Choroid plexus epithelial cell (primary cell): ENCODE measurements at regions not wholly inside any gene's neighbourhood (a gene's known extent, or its start where the extent isn't known, plus 50 kb on each side); places are given as distances from the start of the nearest gene placed in this dataset.
A peak's percentile ranks its signal among the peaks of the same experiment; 100 is the strongest.

Source experiments
- DNase-seq: peaks from one replicate; pipeline ENCODE4 v3.0.0-alpha.2; 2010; ENCODE audit warnings: low read depth
- H3K4me3 ChIP-seq: 2 replicates; pipeline ENCODE4 v1.5.1; 2011; ENCODE audit warnings: low read depth, mild to moderate bottlenecking, control low read depth, low read length, moderate library complexity
- TF ChIP-seq, protein P1 (sequence below): conservative IDR thresholded peaks from 2 replicates; pipeline ENCODE4 v1.5.1; 2011; ENCODE audit warnings: low read depth, mild to moderate bottlenecking, control low read depth, inconsistent platforms, low read length, moderate library complexity

GRCh38 chr5:165139262-165139661, 1633.8 kb downstream of the MAT2B start:
- H3K4me3 ChIP-seq, result no peak overlapping the region
- no peak for DNase-seq
- TF ChIP-seq, protein P1, sequence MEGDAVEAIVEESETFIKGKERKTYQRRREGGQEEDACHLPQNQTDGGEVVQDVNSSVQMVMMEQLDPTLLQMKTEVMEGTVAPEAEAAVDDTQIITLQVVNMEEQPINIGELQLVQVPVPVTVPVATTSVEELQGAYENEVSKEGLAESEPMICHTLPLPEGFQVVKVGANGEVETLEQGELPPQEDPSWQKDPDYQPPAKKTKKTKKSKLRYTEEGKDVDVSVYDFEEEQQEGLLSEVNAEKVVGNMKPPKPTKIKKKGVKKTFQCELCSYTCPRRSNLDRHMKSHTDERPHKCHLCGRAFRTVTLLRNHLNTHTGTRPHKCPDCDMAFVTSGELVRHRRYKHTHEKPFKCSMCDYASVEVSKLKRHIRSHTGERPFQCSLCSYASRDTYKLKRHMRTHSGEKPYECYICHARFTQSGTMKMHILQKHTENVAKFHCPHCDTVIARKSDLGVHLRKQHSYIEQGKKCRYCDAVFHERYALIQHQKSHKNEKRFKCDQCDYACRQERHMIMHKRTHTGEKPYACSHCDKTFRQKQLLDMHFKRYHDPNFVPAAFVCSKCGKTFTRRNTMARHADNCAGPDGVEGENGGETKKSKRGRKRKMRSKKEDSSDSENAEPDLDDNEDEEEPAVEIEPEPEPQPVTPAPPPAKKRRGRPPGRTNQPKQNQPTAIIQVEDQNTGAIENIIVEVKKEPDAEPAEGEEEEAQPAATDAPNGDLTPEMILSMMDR, result no peak

GRCh38 chr5:165139721-165140120, 1634.3 kb downstream of the MAT2B start:
- TF ChIP-seq, protein P1, result no peak
- H3K4me3 ChIP-seq, result no peak overlapping the region
- DNase-seq, result no peak

DNA sequence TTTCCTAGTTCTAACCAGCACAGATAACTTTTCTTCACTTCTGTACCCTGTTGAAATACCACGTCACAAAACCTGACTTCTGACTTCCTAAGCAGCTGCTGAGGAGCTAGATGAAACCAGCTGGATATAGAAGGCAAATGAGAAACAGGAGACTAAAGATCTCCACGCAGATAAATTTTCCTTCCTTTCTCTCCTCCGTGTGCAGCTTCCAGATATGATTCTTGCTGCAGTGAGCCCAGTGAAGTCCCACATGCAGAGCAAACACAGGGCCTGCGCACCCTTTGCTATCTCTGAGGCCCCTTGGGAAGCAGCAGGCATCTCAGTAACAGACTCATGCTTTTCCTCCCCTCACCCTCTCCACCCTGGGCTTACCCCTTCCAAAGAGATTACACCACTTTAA, 1638.3 kb downstream of the MAT2B start:
- TF ChIP-seq, protein P1, result no peak
- peak; percentile 30 for DNase-seq
- H3K4me3 ChIP-seq, result no peak overlapping the region

DNA sequence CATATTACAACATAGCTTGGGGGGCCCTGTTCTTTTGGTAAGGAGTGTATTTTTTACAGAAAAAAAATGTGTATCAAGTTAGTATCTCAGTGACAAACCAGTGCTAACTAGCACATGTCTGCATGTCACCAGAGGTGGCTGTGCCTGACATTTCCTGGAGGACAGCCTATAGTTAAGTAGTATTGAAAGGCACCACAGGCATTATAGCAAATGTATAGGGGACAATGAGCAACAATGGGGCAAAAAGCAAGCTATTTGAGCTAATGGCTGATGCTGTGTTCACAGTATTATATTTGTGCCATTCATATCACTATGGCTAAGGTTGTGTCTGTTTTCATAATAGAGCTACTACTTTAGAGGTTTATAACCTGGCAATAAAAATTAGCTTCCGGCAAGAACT, 1644.0 kb downstream of the MAT2B start:
- TF ChIP-seq, protein P1, result no peak
- DNase-seq, result no peak

GRCh38 chr5:165152058-165152457, 1646.6 kb downstream of the MAT2B start:
- DNase-seq, result no peak
- TF ChIP-seq, protein P1, result no peak

More for the DNA sequence above, 1644.0 kb downstream of the MAT2B start:
- H3K4me3 ChIP-seq, result no peak overlapping the region

DNA sequence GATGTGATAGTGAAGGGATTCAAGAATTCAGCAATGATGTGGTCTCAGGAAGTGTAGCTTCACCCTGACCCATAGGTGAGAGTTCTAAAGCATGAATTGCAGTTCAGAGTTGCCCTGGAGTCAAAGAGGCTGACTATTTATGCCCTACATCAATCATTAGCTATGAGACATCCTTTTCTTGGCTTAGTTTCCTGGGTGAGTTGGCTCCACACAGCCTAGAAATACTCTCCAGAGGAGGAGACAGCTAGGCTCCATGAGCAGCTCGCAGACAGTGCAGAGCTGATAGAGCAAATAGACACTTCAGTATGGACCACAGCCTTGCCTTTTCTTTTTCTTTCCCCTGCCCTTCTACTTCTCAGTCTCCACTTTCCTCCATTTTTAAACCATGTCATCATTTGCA, 1651.8 kb downstream of the MAT2B start:
- TF ChIP-seq, protein P1, result no peak
- DNase-seq, result no peak
- no peak overlapping the region for H3K4me3 ChIP-seq

More at GRCh38 chr5:165152058-165152457, 1646.6 kb downstream of the MAT2B start:
- no peak overlapping the region for H3K4me3 ChIP-seq

DNA sequence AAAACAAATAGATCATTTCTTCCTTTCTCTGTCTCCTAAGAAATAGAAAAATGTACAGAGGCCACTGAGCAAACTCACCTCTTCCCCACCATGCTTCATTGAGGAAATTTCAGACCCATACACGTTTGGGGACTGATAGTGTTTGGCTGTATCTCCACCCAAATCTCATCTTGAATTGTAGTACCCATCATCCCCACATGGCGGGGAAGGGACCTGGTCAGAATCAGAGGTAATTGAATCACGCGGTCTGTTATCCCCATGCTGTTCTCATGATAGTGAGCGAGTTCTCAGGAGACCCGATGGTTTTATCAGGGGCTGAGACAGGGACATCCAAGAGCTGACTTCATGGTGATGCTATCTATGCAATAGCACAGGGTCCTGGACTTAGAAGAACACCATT, 1655.8 kb downstream of the MAT2B start:
- TF ChIP-seq, protein P1, result peak; percentile 21
- DNase-seq, result no peak
- no peak overlapping the region for H3K4me3 ChIP-seq
